ENCODE measurements at regions not wholly inside any gene's neighbourhood (a gene's known extent, or its start where the extent isn't known, plus 50 kb on each side); places are given as distances from the start of the nearest gene placed in this dataset.
A peak's percentile ranks its signal among the peaks of the same experiment; 100 is the strongest.

DNA sequence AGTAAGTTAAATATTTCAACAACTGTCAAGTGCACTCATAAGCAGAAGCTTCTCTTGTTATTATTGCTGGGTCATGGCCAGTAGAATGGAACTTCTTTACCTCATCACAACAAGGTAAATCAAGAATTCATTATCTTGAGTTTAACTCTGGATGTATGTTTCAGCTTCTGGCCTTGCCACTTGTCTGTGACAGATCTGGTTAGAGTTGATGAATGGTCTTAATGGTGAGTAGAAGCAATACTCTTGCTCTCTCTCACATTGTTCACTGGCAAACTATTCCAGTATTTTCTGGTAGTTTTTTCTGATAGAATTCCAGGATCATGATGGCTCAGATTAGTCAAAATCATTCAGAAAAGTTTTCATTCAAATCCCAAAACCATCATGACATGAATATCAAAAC lies 51.3 kb upstream of the NR4A2 start:
- no peak for DNase-seq

DNA sequence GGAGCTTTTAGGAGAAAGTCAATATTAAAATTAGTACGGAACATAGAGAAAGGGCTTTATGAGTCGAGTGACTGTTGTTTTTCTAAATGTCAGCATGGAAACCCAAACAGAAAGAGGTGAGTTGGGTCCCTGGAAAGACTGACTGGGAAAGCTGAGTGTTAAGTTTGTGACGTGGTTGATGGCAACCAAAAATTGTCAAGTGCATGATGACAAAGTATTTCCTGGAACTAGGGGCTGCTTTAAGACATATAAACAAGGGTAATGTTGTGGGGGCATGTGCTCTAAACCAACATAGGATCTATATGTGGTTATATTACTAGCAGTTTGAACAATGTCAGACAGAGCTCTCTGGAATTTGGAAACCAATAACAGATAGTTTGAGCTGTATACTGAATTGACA lies 50.9 kb upstream of the GPD2 start:
- DNase-seq, result peak; percentile 31

Data from activated CD4-positive, alpha-beta T cell treated with anti-CD3 and anti-CD28 coated beads for 48 hours (primary cell).